ENCODE measurements at regions not wholly inside any gene's neighbourhood (a gene's known extent, or its start where the extent isn't known, plus 50 kb on each side); places are given as distances from the start of the nearest gene placed in this dataset.

DNA sequence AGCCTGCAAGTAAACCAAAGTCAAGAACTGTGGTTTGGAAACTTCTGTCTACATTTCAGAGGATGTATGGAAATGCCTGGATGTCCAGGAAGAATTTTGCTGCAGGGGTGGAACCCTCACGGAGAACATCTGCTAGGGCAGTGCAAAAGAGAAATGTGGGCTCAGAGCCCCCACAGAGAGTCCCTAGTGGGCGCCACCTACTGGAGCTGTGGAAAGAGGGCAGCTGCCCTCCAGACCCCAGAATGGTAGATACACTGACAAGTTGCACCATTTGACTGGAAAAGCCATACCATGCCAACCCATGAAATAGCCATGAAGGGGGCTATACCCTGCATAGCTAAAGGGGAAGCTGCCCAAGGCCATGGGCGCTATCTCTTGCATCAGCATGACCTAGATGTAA lies 1672.4 kb downstream of the KCNT2 start:
- DNase-seq (ENCODE audit: low read depth, low spot score): no peak
- ChIA-PET POLR2A (no interaction called here), CTCF (no interaction called here)
- TF ChIP-seq CTCF (IDR thresholded peaks at IDR 0.05; ENCODE audit: insufficient read depth, low read length, missing control alignments): no peak
- no peak overlapping the region for H3K4me3 ChIP-seq (ENCODE audit: low read depth, low read length)

GRCh38 chr1:194931166-194931565 lies 1677.1 kb downstream of the KCNT2 start:
- DNase-seq (ENCODE audit: low read depth, low spot score): no peak
- CTCF ChIA-PET: no interaction called here
- TF ChIP-seq CTCF (IDR thresholded peaks at IDR 0.05; ENCODE audit: insufficient read depth, low read length, missing control alignments): no peak
- POLR2A ChIA-PET: no interaction called here
- no peak overlapping the region for H3K4me3 ChIP-seq (ENCODE audit: low read depth, low read length)

DNA sequence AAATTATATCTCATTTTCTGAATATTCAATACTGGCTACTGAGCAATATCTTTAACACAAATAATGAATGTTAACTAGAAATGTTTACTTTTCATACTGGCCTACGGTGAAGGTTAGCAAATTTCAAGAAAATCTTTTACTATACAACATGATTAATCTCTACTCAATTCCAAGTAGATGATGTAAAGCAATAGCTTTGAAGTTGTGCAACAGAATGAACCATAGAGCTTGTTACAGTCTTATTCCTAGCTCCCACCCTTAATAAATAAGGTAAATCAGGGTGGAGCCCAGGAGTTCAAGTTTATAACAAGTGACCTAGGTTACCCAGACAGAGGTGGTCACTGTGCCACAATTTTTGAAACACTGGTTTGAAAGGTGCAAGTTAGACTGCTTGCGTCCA lies 1678.1 kb downstream of the KCNT2 start:
- POLR2A ChIA-PET: no interaction called here
- CTCF ChIA-PET: no interaction called here
- DNase-seq (ENCODE audit: low read depth, low spot score): no peak
- TF ChIP-seq CTCF (IDR thresholded peaks at IDR 0.05; ENCODE audit: insufficient read depth, low read length, missing control alignments): no peak
- H3K4me3 ChIP-seq (ENCODE audit: low read depth, low read length): no peak overlapping the region

DNA sequence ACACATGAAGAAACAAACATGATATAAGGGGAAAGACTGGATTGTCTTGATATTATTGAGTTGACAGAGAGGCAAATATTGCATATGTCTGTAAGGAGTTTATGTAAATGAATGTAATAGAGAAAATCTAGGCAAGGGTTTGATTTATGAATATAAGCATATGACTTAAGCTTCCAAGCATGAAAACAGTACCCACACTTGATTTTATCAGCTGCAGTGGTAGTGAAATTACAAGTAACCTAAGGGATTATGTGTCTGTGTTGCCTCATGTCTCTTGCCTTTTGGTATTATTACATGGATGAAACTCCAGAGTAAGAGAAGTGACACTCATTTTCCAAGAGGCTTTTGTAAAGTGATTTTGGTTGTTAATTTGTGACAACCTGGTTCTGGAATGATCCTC lies 1678.9 kb downstream of the KCNT2 start:
- ChIA-PET POLR2A (no interaction called here), CTCF (no interaction called here)
- H3K4me3 ChIP-seq (ENCODE audit: low read depth, low read length): no peak overlapping the region
- no peak for DNase-seq (ENCODE audit: low read depth, low spot score)
- no peak for TF ChIP-seq CTCF (IDR thresholded peaks at IDR 0.05; ENCODE audit: insufficient read depth, low read length, missing control alignments)

DNA sequence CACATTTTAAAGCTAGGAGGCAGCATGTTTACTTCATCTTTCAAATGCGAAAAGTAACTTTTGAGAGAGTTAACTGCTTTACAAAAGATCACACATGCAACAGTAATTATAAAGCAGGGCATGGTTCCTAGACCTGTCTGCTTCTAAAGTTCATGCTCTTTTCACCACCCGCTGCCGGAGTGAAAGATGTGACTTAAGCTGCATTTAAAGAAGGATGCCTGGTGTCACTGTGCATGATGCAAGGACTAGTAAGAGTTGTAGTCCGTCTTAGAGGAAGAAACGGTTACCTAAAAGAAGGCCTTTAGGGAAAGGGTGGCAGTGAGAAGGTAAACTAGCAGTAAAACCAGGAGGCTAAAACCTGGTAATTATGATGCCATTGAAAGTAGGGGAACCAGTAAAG lies 1689.1 kb downstream of the KCNT2 start:
- POLR2A ChIA-PET: no interaction called here
- CTCF ChIA-PET: no interaction called here
- TF ChIP-seq CTCF (IDR thresholded peaks at IDR 0.05; ENCODE audit: insufficient read depth, low read length, missing control alignments): no peak
- no peak overlapping the region for H3K4me3 ChIP-seq (ENCODE audit: low read depth, low read length)
- no peak for DNase-seq (ENCODE audit: low read depth, low spot score)

- H3K4me3 ChIP-seq (ENCODE audit: low read depth, low read length): no peak overlapping the region
- DNase-seq (ENCODE audit: low read depth, low spot score): no peak
- ChIA-PET CTCF (no interaction called here), POLR2A (no interaction called here)
- TF ChIP-seq CTCF (IDR thresholded peaks at IDR 0.05; ENCODE audit: insufficient read depth, low read length, missing control alignments): no peak
Observed at GRCh38 chr1:194917769-194918168, 1690.5 kb downstream of the KCNT2 start.

Data from AG04449 (cell line).